H1 (cell line): ENCODE measurements at regions not wholly inside any gene's neighbourhood (a gene's known extent, or its start where the extent isn't known, plus 50 kb on each side); places are given as distances from the start of the nearest gene placed in this dataset.

Experiments used
- CTCF ChIA-PET: fragments of 300-600 bp; sonication (Branson Sonifier 250); formaldehyde crosslinking; loops from one replicate; lab custom pipeline; 2021; ENCODE audit not compliant: partially characterized antibody; lab: Charles Lee
- POLR2A ChIA-PET: fragments of 300-600 bp; sonication (Branson Sonifier 250); formaldehyde crosslinking; loops from one replicate; lab custom pipeline; 2021; ENCODE audit warnings: inconsistent platforms; ENCODE audit not compliant: partially characterized antibody; lab: Charles Lee
- DNase-seq, 2 experiments: peaks; one replicate each; pipeline versions ENCODE4 v3.0.0 to v3.0.0-alpha.2; 2010 to 2022; ENCODE audit warnings: low spot score in 2 of 2, low read depth in 1 of 2, mixed read lengths in 1 of 2
- FAIRE-seq: peaks from 2 replicates; lab custom pipeline; 2011; peaks lifted over from hg19 to GRCh38; lab: Jason Lieb, UNC
- H2AFZ ChIP-seq: 2 replicates; pipeline ENCODE4 v1.8.1; 2012; ENCODE audit warnings: low read length, inconsistent platforms
- H2AK5ac ChIP-seq: 2 replicates; pipeline ENCODE4 v1.6.1; 2013; ENCODE audit warnings: low read depth, low read length
- H2BK120ac ChIP-seq: replicated peaks from 2 replicates; pipeline ENCODE3; 2013; ENCODE audit warnings: low read depth, low read length, inconsistent platforms
- H2BK12ac ChIP-seq: 2 replicates; pipeline ENCODE4 v1.6.1; 2013; ENCODE audit warnings: low read depth, low read length
- H2BK15ac ChIP-seq: 2 replicates; pipeline ENCODE4 v1.6.1; 2013; ENCODE audit warnings: low read length
- H2BK20ac ChIP-seq: 2 replicates; pipeline ENCODE4 v1.6.1; 2013; ENCODE audit warnings: low read length
- H2BK5ac ChIP-seq: 2 replicates; pipeline ENCODE4 v1.6.1; 2013; ENCODE audit warnings: low read depth, low read length
- H3K14ac ChIP-seq: 2 replicates; pipeline ENCODE4 v1.6.1; 2013; ENCODE audit warnings: inconsistent platforms; ENCODE audit not compliant: insufficient read length
- H3K18ac ChIP-seq: 2 replicates; pipeline ENCODE4 v1.6.1; 2013; ENCODE audit warnings: low read length; ENCODE audit errors: extremely low read depth
- H3K23ac ChIP-seq: 2 replicates; pipeline ENCODE4 v1.6.1; 2013; ENCODE audit warnings: inconsistent platforms; ENCODE audit not compliant: insufficient read length
- H3K23me2 ChIP-seq: 2 replicates; pipeline ENCODE4 v1.6.1; 2013; ENCODE audit warnings: low read depth, low read length
- H3K27ac ChIP-seq: 2 replicates; pipeline ENCODE4 v1.6.1; 2011; ENCODE audit warnings: low read depth, low read length, inconsistent platforms
- H3K27me3 ChIP-seq, 4 experiments: replicated peaks in 1 of 4; 1 replicate in 1 of 4; 2 replicates in 3 of 4; pipeline versions ENCODE4 v1.6.1 to v1.8.1; 2011 to 2013; ENCODE audit warnings: low read length in 3 of 4, mild to moderate bottlenecking in 3 of 4, inconsistent platforms in 2 of 4, mixed read lengths in 2 of 4, moderate library complexity in 1 of 4; ENCODE audit not compliant: control insufficient read depth in 3 of 4, insufficient read depth in 3 of 4; ENCODE audit errors: extremely low read depth in 1 of 4
- H3K36me3 ChIP-seq, 4 experiments: 2 replicates each; pipeline versions ENCODE4 v1.6.1 to v1.8.1; 2011 to 2013; ENCODE audit warnings: mild to moderate bottlenecking in 4 of 4, low read length in 3 of 4, moderate library complexity in 2 of 4, control low read depth in 1 of 4, inconsistent platforms in 1 of 4; ENCODE audit not compliant: insufficient read depth in 4 of 4, control insufficient read depth in 2 of 4
- H3K4ac ChIP-seq: replicated peaks from 2 replicates; pipeline ENCODE3; 2013; ENCODE audit warnings: low read length, low read depth, mixed read lengths, inconsistent platforms; ENCODE audit not compliant: insufficient read length
- H3K4me1 ChIP-seq, 4 experiments: replicated peaks in 1 of 4; 1 replicate in 1 of 4; 2 replicates in 3 of 4; pipeline versions ENCODE4 v1.6.1 to v1.8.1; 2011 to 2013; ENCODE audit warnings: low read length in 3 of 4, inconsistent platforms in 2 of 4, mixed read lengths in 1 of 4; ENCODE audit not compliant: insufficient read depth in 4 of 4, control insufficient read depth in 3 of 4
- H3K4me2 ChIP-seq, 2 experiments: 2 replicates each; pipeline versions ENCODE4 v1.6.1 to v1.8.1; 2011 to 2013; ENCODE audit warnings: low read depth in 2 of 2, low read length in 2 of 2, control low read depth in 1 of 2, inconsistent platforms in 1 of 2, mild to moderate bottlenecking in 1 of 2; ENCODE audit not compliant: insufficient read depth in 1 of 2
- H3K4me3 ChIP-seq, 4 experiments: fragments of 200-600, 300-600 bp in 1 of 4; sonication (generic), shearing (Covaris generic), sonication (Bioruptor Twin) in 1 of 4; 2 replicates each; pipeline versions ENCODE4 v1.5.1 to v1.8.1; 2011 to 2016; ENCODE audit warnings: low read length in 4 of 4, low read depth in 3 of 4, control low read depth in 2 of 4, inconsistent platforms in 2 of 4, mild to moderate bottlenecking in 2 of 4, mixed read lengths in 1 of 4, moderate library complexity in 1 of 4; ENCODE audit not compliant: insufficient read depth in 2 of 4; ENCODE audit errors: extremely low read depth in 1 of 4
- H3K56ac ChIP-seq: replicated peaks from 2 replicates; pipeline ENCODE3; 2013; ENCODE audit warnings: low read depth, mild to moderate bottlenecking, mixed read lengths, low read length, inconsistent platforms; ENCODE audit not compliant: insufficient read length
- H3K79me1 ChIP-seq: 2 replicates; pipeline ENCODE4 v1.6.1; 2013; ENCODE audit warnings: low read depth, low read length, control low read depth
- H3K79me2 ChIP-seq, 2 experiments: 2 replicates each; pipeline versions ENCODE4 v1.6.1 to v1.8.1; 2012 to 2013; ENCODE audit warnings: low read length in 2 of 2, mild to moderate bottlenecking in 2 of 2, inconsistent platforms in 1 of 2; ENCODE audit not compliant: insufficient read depth in 2 of 2, control insufficient read depth in 1 of 2
- H3K9ac ChIP-seq, 4 experiments: replicated peaks in 1 of 4; 1 replicate in 1 of 4; 2 replicates in 3 of 4; pipeline versions ENCODE4 v1.6.1 to v1.8.1; 2011 to 2013; ENCODE audit warnings: low read depth in 3 of 4, low read length in 3 of 4, control low read depth in 2 of 4, mild to moderate bottlenecking in 2 of 4, moderate library complexity in 2 of 4, inconsistent platforms in 1 of 4; ENCODE audit errors: extremely low read depth in 1 of 4
- H3K9me3 ChIP-seq, 2 experiments: 2 replicates each; pipeline versions ENCODE4 v1.6.1 to v1.8.1; 2012 to 2013; ENCODE audit warnings: mild to moderate bottlenecking in 2 of 2, moderate library complexity in 2 of 2, control low read depth in 1 of 2, inconsistent platforms in 1 of 2, low read depth in 1 of 2, low read length in 1 of 2, mixed read lengths in 1 of 2; ENCODE audit not compliant: insufficient read depth in 2 of 2
- H4K20me1 ChIP-seq, 2 experiments: replicated peaks in 1 of 2; 2 replicates each; pipeline versions ENCODE3 to v1.8.1; 2011 to 2013; ENCODE audit warnings: inconsistent platforms in 2 of 2, low read length in 2 of 2, mild to moderate bottlenecking in 1 of 2; ENCODE audit not compliant: insufficient read depth in 2 of 2, control insufficient read depth in 1 of 2
- H4K5ac ChIP-seq: 2 replicates; pipeline ENCODE4 v1.6.1; 2013; ENCODE audit warnings: low read length, low read depth, mixed read lengths, inconsistent platforms; ENCODE audit not compliant: insufficient read length
- H4K8ac ChIP-seq: 2 replicates; pipeline ENCODE4 v1.8.0; 2013; ENCODE audit warnings: mild to moderate bottlenecking, moderate library complexity, low read length, inconsistent platforms; ENCODE audit not compliant: insufficient read depth; ENCODE audit errors: extremely low read depth
- H4K91ac ChIP-seq: replicated peaks from 2 replicates; pipeline ENCODE3; 2013; ENCODE audit warnings: low read length, mixed read lengths, inconsistent platforms; ENCODE audit not compliant: insufficient read length
- ATF3 ChIP-seq: IDR thresholded peaks from 2 replicates; pipeline ENCODE4 v1.6.1; 2011; ENCODE audit warnings: low read depth, mild to moderate bottlenecking, low read length; ENCODE audit not compliant: insufficient read depth
- CBX8 ChIP-seq: fragments of 300-800, 300-1000 bp; sonication (generic); IDR thresholded peaks from 2 replicates; pipeline ENCODE4 v1.7.1; 2016; ENCODE audit warnings: low read depth, low read length, borderline replicate concordance
- EZH2 ChIP-seq: fragments of 200-600 bp; sonication (generic); IDR thresholded peaks from 2 replicates; pipeline ENCODE4 v1.7.1; 2012; ENCODE audit warnings: low read depth, mild to moderate bottlenecking, moderate library complexity, low read length, inconsistent platforms; ENCODE audit not compliant: severe bottlenecking
- SIN3A ChIP-seq, 2 experiments: IDR thresholded peaks in 1 of 2; conservative IDR thresholded peaks in 1 of 2; 2 replicates each; pipeline ENCODE4 v1.6.1; 2011 to 2012; ENCODE audit warnings: low read length in 2 of 2, improper control_type of control experiment in 1 of 2, low read depth in 1 of 2, mild to moderate bottlenecking in 1 of 2
- SP2 ChIP-seq: IDR thresholded peaks from 2 replicates; pipeline ENCODE4 v1.6.1; 2012; ENCODE audit warnings: mild to moderate bottlenecking, low read length, inconsistent platforms
- WGBS, 2 experiments: shearing (Covaris generic) in 1 of 2; methylation state at CpG; one replicate each; pipeline versions ENCODE4 v1.1.6 to v1.1.7; 2013 to 2015; ENCODE audit warnings: low lambda C conversion rate in 2 of 2, mixed read lengths in 2 of 2, inconsistent platforms in 1 of 2, low coverage in 1 of 2, missing lambda C conversion rate in 1 of 2; ENCODE audit not compliant: insufficient replicate concordance in 2 of 2, insufficient coverage in 1 of 2, insufficient read length in 1 of 2; ENCODE audit errors: extremely low coverage in 1 of 2, missing lambda C conversion rate in 1 of 2; 5-methylcytosine and 5-hydroxymethylcytosine counted together

GRCh38 chr6:4396044-4396443 lies 260.7 kb upstream of the ECI2 start:
- Histone ChIP-seq H3K9ac (no peak overlapping the region), H3K18ac (no peak overlapping the region), H3K4me2 (no peak overlapping the region), H3K4ac (no peak overlapping the region), H3K56ac (no peak overlapping the region), H3K4me3 (no peak overlapping the region), H4K20me1 (no peaks in the 10 kb centered on the region), H3K23ac (no peak overlapping the region), H2BK5ac (no peak overlapping the region), H4K8ac (no peak overlapping the region), H2BK120ac (no peak overlapping the region), H3K79me2 (no peaks in the 10 kb centered on the region), H3K9me3 (no peaks in the 10 kb centered on the region), H2AK5ac (no peak overlapping the region), H3K36me3 (no peaks in the 10 kb centered on the region), H4K5ac (no peak overlapping the region), H3K4me1 (peaks cover 0 to 3% (median 0%) of the 10 kb centered on the region in 4 experiments; a peak in 2 of 7 replicates), H2BK15ac (no peak overlapping the region), H2BK12ac (no peak overlapping the region), H2BK20ac (no peak overlapping the region), H3K27ac (no peak overlapping the region), H2AFZ (no peak overlapping the region), H3K14ac (no peak overlapping the region), H3K23me2 (no peaks in the 10 kb centered on the region), H3K27me3 (no peaks in the 10 kb centered on the region; a peak in 1 of 7 replicates), H3K79me1 (no peaks in the 10 kb centered on the region), H4K91ac (no peak overlapping the region)
- WGBS, 2 experiments = 89% methylated on average over 2 of the region's 2 CpGs; no CpG with 5 or more reads in 1 of the 2 experiments
- FAIRE-seq (no peak), DNase-seq (no peak)
- CTCF ChIA-PET = interaction anchor here (0.6 to 1.9 kb wide), 7 partner anchors 9 to 293 kb away, joined by 3 to 6 read pairs (median 3); no protein-coding TSS in a partner anchor
- TF ChIP-seq SIN3A (conservative IDR thresholded peaks at IDR 0.05 in 1 of 2, IDR thresholded peaks at IDR 0.05 in 1 of 2; ENCODE audit: low read depth in 1 of 2, low read length in 2 of 2) (no peak), ATF3 (no peak), EZH2 (no peak), CBX8 (no peak), SP2 (no peak)
- POLR2A ChIA-PET = no interaction called here
